ENCODE measurements at regions not wholly inside any gene's neighbourhood (a gene's known extent, or its start where the extent isn't known, plus 50 kb on each side); places are given as distances from the start of the nearest gene placed in this dataset.

DNA sequence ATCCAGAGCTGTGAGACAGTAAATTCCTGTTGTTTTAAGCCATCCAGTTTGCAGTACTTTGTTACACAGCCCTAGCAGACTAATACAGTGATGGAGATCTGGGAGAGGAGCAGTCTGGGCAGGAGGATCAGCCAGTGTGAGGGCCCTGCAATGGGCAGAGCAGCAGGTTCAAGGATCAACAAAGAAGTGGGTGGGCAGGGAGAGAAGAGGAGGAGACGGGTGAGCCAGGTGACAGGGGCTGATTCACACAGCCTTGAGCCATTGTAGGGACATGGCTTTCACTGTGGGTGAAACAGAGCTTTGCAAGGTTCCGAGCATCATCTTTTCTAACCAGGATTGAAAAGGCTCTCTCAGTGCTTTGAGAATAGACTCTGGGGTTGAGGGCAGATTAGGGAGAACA lies 88.2 kb upstream of the MVB12B start:
- TF ChIP-seq, protein P1, sequence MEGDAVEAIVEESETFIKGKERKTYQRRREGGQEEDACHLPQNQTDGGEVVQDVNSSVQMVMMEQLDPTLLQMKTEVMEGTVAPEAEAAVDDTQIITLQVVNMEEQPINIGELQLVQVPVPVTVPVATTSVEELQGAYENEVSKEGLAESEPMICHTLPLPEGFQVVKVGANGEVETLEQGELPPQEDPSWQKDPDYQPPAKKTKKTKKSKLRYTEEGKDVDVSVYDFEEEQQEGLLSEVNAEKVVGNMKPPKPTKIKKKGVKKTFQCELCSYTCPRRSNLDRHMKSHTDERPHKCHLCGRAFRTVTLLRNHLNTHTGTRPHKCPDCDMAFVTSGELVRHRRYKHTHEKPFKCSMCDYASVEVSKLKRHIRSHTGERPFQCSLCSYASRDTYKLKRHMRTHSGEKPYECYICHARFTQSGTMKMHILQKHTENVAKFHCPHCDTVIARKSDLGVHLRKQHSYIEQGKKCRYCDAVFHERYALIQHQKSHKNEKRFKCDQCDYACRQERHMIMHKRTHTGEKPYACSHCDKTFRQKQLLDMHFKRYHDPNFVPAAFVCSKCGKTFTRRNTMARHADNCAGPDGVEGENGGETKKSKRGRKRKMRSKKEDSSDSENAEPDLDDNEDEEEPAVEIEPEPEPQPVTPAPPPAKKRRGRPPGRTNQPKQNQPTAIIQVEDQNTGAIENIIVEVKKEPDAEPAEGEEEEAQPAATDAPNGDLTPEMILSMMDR (conservative IDR thresholded peaks at IDR 0.05; ENCODE audit: low read depth in 2 of 2) = no peak
- TF ChIP-seq EZH2 (IDR thresholded peaks at IDR 0.05; ENCODE audit: low read depth, unreplicated experiment) = no peak
- no peak for TF ChIP-seq EZH2phosphoT487 (IDR thresholded peaks at IDR 0.05; ENCODE audit: unreplicated experiment)
- TF ChIP-seq POLR2AphosphoS5 (IDR thresholded peaks at IDR 0.05; ENCODE audit: low read depth) = no peak
- TF ChIP-seq, protein P2, sequence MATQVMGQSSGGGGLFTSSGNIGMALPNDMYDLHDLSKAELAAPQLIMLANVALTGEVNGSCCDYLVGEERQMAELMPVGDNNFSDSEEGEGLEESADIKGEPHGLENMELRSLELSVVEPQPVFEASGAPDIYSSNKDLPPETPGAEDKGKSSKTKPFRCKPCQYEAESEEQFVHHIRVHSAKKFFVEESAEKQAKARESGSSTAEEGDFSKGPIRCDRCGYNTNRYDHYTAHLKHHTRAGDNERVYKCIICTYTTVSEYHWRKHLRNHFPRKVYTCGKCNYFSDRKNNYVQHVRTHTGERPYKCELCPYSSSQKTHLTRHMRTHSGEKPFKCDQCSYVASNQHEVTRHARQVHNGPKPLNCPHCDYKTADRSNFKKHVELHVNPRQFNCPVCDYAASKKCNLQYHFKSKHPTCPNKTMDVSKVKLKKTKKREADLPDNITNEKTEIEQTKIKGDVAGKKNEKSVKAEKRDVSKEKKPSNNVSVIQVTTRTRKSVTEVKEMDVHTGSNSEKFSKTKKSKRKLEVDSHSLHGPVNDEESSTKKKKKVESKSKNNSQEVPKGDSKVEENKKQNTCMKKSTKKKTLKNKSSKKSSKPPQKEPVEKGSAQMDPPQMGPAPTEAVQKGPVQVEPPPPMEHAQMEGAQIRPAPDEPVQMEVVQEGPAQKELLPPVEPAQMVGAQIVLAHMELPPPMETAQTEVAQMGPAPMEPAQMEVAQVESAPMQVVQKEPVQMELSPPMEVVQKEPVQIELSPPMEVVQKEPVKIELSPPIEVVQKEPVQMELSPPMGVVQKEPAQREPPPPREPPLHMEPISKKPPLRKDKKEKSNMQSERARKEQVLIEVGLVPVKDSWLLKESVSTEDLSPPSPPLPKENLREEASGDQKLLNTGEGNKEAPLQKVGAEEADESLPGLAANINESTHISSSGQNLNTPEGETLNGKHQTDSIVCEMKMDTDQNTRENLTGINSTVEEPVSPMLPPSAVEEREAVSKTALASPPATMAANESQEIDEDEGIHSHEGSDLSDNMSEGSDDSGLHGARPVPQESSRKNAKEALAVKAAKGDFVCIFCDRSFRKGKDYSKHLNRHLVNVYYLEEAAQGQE (IDR thresholded peaks at IDR 0.05; ENCODE audit: unreplicated experiment) = no peak
- no peak for TF ChIP-seq NANOG (IDR thresholded peaks at IDR 0.05; ENCODE audit: borderline replicate concordance)
- no peak for TF ChIP-seq JUNB (IDR thresholded peaks at IDR 0.05; ENCODE audit: unreplicated experiment)
- TF ChIP-seq, protein P3, sequence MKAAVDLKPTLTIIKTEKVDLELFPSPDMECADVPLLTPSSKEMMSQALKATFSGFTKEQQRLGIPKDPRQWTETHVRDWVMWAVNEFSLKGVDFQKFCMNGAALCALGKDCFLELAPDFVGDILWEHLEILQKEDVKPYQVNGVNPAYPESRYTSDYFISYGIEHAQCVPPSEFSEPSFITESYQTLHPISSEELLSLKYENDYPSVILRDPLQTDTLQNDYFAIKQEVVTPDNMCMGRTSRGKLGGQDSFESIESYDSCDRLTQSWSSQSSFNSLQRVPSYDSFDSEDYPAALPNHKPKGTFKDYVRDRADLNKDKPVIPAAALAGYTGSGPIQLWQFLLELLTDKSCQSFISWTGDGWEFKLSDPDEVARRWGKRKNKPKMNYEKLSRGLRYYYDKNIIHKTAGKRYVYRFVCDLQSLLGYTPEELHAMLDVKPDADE (IDR thresholded peaks at IDR 0.05) = no peak
- TF ChIP-seq CREB1 (CRISPR knock-in tag; IDR thresholded peaks at IDR 0.05; ENCODE audit: low read depth) = no peak
- TF ChIP-seq STAT1 (IDR thresholded peaks at IDR 0.05; ENCODE audit: unreplicated experiment) = no peak
- no peak for TF ChIP-seq ZNF114 (CRISPR knock-in tag; IDR thresholded peaks at IDR 0.05)
- no peak for TF ChIP-seq ZNF331 (CRISPR knock-in tag; IDR thresholded peaks at IDR 0.05; ENCODE audit: low read depth)

Data from GM23338 (cell line).